GM23248 (cell line): ENCODE measurements at regions not wholly inside any gene's neighbourhood (a gene's known extent, or its start where the extent isn't known, plus 50 kb on each side); places are given as distances from the start of the nearest gene placed in this dataset.
A peak's percentile ranks its signal among the peaks of the same experiment; 100 is the strongest.

Experiments used
- DNase-seq: peaks from one replicate; pipeline ENCODE4 v3.0.0-alpha.2; 2015
- H2AFZ ChIP-seq: fragments of 200-600 bp; sonication (generic); 2 replicates; pipeline ENCODE4 v1.6.1; 2016; ENCODE audit warnings: antibody characterized with exemption
- H3F3A ChIP-seq: fragments of 200-600 bp; sonication (generic); 2 replicates; pipeline ENCODE4 v1.6.1; 2016; ENCODE audit warnings: mild to moderate bottlenecking, antibody characterized with exemption, mixed run types; ENCODE audit not compliant: insufficient read depth
- H3K27ac ChIP-seq: fragments of 200-600 bp; sonication (generic); 2 replicates; pipeline ENCODE4 v1.5.1; 2016; ENCODE audit warnings: mild to moderate bottlenecking
- H3K27me3 ChIP-seq: fragments of 200-600 bp; sonication (generic); replicated peaks from 2 replicates; pipeline ENCODE4 v1.6.1; 2016; ENCODE audit warnings: mild to moderate bottlenecking; ENCODE audit not compliant: insufficient read depth
- H3K36me3 ChIP-seq: fragments of 200-600 bp; sonication (generic); 2 replicates; pipeline ENCODE4 v1.6.1; 2016; ENCODE audit warnings: low read depth, mild to moderate bottlenecking
- H3K4me1 ChIP-seq: fragments of 200-600 bp; sonication (generic); 2 replicates; pipeline ENCODE4 v1.6.1; 2016; ENCODE audit warnings: mild to moderate bottlenecking; ENCODE audit not compliant: insufficient read depth
- H3K4me2 ChIP-seq: fragments of 200-600 bp; sonication (generic); one replicate; pipeline ENCODE4 v1.6.1; 2016; ENCODE audit warnings: mild to moderate bottlenecking; ENCODE audit not compliant: unreplicated experiment
- H3K4me3 ChIP-seq: fragments of 200-600 bp; sonication (generic); 2 replicates; pipeline ENCODE4 v1.5.1; 2016; ENCODE audit warnings: mild to moderate bottlenecking
- H3K79me2 ChIP-seq: fragments of 200-600 bp; sonication (generic); 2 replicates; pipeline ENCODE4 v1.6.1; 2016; ENCODE audit warnings: mild to moderate bottlenecking; ENCODE audit not compliant: insufficient read depth
- H3K9ac ChIP-seq: fragments of 200-600 bp; sonication (generic); 2 replicates; pipeline ENCODE4 v1.6.1; 2016; ENCODE audit warnings: mild to moderate bottlenecking
- H3K9me2 ChIP-seq: fragments of 200-600 bp; sonication (generic); 2 replicates; pipeline ENCODE4 v1.6.1; 2016; ENCODE audit warnings: mixed run types, mild to moderate bottlenecking, moderate library complexity; ENCODE audit not compliant: insufficient read depth
- H3K9me3 ChIP-seq: fragments of 200-600 bp; sonication (generic); one replicate; pipeline ENCODE4 v1.6.1; 2017; ENCODE audit warnings: low read depth
- H4K20me1 ChIP-seq: fragments of 200-600 bp; sonication (generic); 2 replicates; pipeline ENCODE4 v1.6.0; 2016; ENCODE audit not compliant: insufficient read depth
- EZH2 ChIP-seq: fragments of 200-600 bp; sonication (generic); IDR thresholded peaks from 2 replicates; pipeline ENCODE4 v1.6.1; 2018; ENCODE audit warnings: antibody characterized with exemption, mild to moderate bottlenecking; ENCODE audit not compliant: insufficient read depth, poor library complexity, severe bottlenecking
- EZH2phosphoT487 ChIP-seq: fragments of 200-600 bp; sonication (generic); IDR thresholded peaks from 2 replicates; pipeline ENCODE4 v1.6.1; 2018; ENCODE audit warnings: antibody characterized with exemption, moderate library complexity, mild to moderate bottlenecking, low read depth; ENCODE audit not compliant: insufficient read depth
- WGBS, 2 experiments: methylation state at CpG; one replicate each; pipeline ENCODE4 v1.1.6; 2015 to 2017; ENCODE audit warnings: low lambda C conversion rate in 2 of 2, low coverage in 1 of 2; ENCODE audit errors: missing lambda C conversion rate in 2 of 2; 5-methylcytosine and 5-hydroxymethylcytosine counted together
- in situ Hi-C: fragments of 300-500 bp; cut with MboI; formaldehyde crosslinking; loops from 2 replicates; pipeline ENCODE4 v1.15.0; 2020

GRCh38 chr2:236984046-236984445 is 101.6 kb upstream of the COPS8 start:
- 0 to 4% methylated on average over 1 of the region's 1 CpG for WGBS, 2 experiments
- Histone ChIP-seq H3F3A (no peaks in the 10 kb centered on the region; the same call in 1 of the 2 replicates), H3K79me2 (no peaks in the 10 kb centered on the region), H3K4me2 (no peak overlapping the region), H3K9me3 (no peaks in the 10 kb centered on the region), H3K36me3 (no peaks in the 10 kb centered on the region), H3K4me1 (peaks cover 7% of the 10 kb centered on the region), H2AFZ (no peak overlapping the region), H3K9me2 (no peaks in the 10 kb centered on the region), H3K9ac (no peak overlapping the region), H3K4me3 (no peak overlapping the region), H3K27me3 (no peaks in the 10 kb centered on the region), H3K27ac (no peak overlapping the region), H4K20me1 (no peaks in the 10 kb centered on the region)
- DNase-seq, result peak; percentile 71
- in situ Hi-C loops, result no loop called here
- TF ChIP-seq EZH2phosphoT487 (no peak), EZH2 (no peak)

DNA sequence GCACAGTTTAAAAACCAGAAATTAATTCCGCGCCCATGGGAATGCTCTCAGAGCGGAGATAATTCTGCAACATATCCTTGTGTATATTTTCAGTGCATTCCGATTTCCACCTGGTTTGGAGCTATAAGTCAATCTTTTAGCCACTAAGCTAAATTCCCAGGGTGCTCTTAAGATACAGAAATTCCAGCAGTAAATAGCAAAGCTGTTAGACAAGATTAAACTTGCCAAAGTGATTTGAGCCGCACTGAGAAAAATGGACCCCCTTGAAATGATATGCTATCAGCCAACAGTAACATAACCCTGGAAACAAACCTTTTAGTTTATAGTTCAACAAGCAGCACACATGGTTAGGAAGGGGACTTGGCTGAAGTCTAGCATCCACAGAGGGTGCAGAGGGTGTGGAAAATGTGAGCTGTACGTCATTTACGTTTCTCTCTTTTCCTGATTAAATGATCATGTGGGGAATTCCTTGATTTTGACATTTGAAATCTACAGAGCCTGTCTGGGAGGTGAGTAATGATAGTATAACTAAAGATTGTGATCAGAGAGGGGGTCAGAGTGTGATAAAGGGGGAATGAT is 99.8 kb upstream of the COPS8 start:
- Histone ChIP-seq H3K4me1 (peaks cover 12% of the 10 kb centered on the region), H3K4me3 (no peak overlapping the region), H3K36me3 (no peaks in the 10 kb centered on the region), H3K27me3 (0 out of 2 replicates have a peak, but pooled peaks cover 10% of the 10 kb centered on the region), H3K9me2 (no peaks in the 10 kb centered on the region), H3K79me2 (no peaks in the 10 kb centered on the region), H3K27ac (no peak overlapping the region), H3K4me2 (no peak overlapping the region), H3K9ac (no peak overlapping the region), H3K9me3 (no peaks in the 10 kb centered on the region), H3F3A (no peaks in the 10 kb centered on the region; the same call in 1 of the 2 replicates), H4K20me1 (no peaks in the 10 kb centered on the region), H2AFZ (no peak overlapping the region)
- TF ChIP-seq EZH2 (no peak), EZH2phosphoT487 (no peak)
- no peak for DNase-seq
- in situ Hi-C loops, result no loop called here
- 79 to 84% methylated on average over 7 of the region's 7 CpGs for WGBS, 2 experiments

DNA sequence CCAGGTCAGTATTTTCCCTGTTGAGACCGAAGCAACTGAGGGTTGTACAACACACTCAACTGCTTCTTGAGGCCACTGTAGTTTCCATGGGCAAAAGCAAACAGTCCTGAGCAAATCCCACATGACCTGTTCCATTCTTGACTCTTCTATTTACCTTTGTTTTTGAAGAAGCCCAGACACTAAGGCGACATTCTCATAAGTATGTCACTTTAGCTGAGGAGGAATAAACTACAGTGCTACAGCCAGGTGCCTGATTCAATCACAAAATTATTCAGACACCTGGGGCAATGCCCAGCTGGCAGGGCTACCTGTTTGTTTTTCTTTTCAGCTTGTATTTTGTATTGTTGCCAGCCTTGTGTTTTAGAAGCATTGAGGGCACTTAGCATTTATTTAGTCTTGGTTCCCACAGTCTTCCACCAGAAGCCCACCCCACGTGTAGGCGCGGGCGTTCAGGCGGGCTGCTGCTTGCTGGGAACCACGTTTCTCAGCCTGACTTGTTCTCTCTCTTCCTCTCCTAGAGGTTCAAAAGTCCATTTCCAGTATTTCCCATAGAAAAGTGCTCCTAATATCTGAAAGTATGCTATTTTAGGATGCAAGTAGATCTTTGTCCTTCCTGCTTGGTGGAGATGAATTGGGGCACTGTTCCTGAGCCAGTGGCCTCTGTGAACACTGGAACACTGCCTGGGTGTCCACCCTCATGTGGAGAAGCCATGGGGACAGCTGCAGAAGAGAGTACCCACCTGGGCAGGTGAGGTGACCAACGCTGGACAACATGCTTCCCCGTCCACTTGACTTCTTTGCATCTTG is 99.0 kb upstream of the COPS8 start:
- Histone ChIP-seq H3K9me2 (no peaks in the 10 kb centered on the region), H3K79me2 (no peaks in the 10 kb centered on the region), H3K4me3 (no peak overlapping the region), H3K4me2 (no peak overlapping the region), H4K20me1 (no peaks in the 10 kb centered on the region), H2AFZ (no peak overlapping the region), H3K36me3 (no peaks in the 10 kb centered on the region), H3K27ac (no peak overlapping the region), H3K9ac (no peak overlapping the region), H3K9me3 (no peaks in the 10 kb centered on the region), H3K27me3 (0 out of 2 replicates have a peak, but pooled peaks cover 14% of the 10 kb centered on the region), H3F3A (no peaks in the 10 kb centered on the region; the same call in 1 of the 2 replicates), H3K4me1 (peaks cover 12% of the 10 kb centered on the region)
- TF ChIP-seq EZH2 (no peak), EZH2phosphoT487 (no peak)
- in situ Hi-C loops, result no loop called here
- no peak for DNase-seq
- WGBS, 2 experiments, result 84 to 86% methylated on average over 10 of the region's 10 CpGs

DNA sequence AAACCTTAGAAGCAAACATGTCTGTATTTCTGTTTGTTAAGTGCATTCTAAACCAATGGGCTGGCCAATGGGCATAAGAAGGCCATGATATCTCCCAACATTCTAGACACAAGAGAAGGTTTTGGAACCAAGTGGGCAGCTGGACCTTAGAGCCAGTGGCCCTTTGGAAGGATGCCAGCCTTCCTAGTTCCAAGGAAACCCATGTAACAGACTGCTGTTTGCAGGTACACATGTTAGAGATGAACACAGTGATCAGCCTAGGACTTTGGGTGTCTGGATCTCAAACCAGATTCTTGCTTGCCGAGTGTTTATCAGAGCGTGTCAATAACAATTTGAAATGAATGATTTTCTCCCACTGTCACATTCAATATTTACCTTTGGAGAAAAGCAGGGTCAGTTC is 97.5 kb upstream of the COPS8 start:
- H3K27ac ChIP-seq, result no peak overlapping the region
- 52 to 67% methylated on average over 2 of the region's 2 CpGs for WGBS, 2 experiments
- H3K9me2 ChIP-seq, result no peaks in the 10 kb centered on the region
- peaks cover 12% of the 10 kb centered on the region for H3K4me1 ChIP-seq
- in situ Hi-C loops, result no loop called here
- H4K20me1 ChIP-seq, result no peaks in the 10 kb centered on the region
- H3K9me3 ChIP-seq, result no peaks in the 10 kb centered on the region
- no peaks in the 10 kb centered on the region; the same call in 1 of the 2 replicates for H3F3A ChIP-seq
- TF ChIP-seq EZH2 (no peak), EZH2phosphoT487 (no peak)
- 0 out of 2 replicates have a peak, but pooled peaks cover 14% of the 10 kb centered on the region for H3K27me3 ChIP-seq
- no peak overlapping the region for H3K4me3 ChIP-seq
- H3K79me2 ChIP-seq, result no peaks in the 10 kb centered on the region
- no peak overlapping the region for H3K4me2 ChIP-seq
- no peak overlapping the region for H2AFZ ChIP-seq
- H3K36me3 ChIP-seq, result no peaks in the 10 kb centered on the region
- no peak overlapping the region for H3K9ac ChIP-seq
- DNase-seq, result no peak
